ENCODE measurements at regions not wholly inside any gene's neighbourhood (a gene's known extent, or its start where the extent isn't known, plus 50 kb on each side); places are given as distances from the start of the nearest gene placed in this dataset.

DNA sequence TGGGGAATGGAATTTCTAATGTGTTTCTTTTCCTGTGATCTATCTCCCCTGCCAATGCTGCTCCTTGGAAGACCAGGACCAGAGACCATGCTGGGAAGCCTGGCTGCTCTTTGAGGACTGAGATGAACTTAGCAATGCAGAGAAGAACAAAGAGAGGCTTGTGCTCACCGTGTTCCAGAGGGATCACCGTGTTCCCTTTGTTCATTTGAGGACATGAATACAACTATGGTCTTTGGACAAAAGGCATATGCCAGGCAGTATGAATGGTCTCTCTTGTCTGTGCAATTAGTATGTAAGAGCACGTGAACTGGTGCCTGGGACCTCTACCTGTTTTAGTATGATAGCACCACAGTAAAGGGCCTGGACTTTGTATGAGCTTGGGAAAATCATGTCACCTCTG is 139.9 kb downstream of the TDRD15 start:
- TF ChIP-seq Cebpa-rat (IDR thresholded peaks at IDR 0.05): no peak
- Histone ChIP-seq H3K36me3 (no peaks in the 10 kb centered on the region), H3K4me1 (peaks cover 25% of the 10 kb centered on the region)

DNA sequence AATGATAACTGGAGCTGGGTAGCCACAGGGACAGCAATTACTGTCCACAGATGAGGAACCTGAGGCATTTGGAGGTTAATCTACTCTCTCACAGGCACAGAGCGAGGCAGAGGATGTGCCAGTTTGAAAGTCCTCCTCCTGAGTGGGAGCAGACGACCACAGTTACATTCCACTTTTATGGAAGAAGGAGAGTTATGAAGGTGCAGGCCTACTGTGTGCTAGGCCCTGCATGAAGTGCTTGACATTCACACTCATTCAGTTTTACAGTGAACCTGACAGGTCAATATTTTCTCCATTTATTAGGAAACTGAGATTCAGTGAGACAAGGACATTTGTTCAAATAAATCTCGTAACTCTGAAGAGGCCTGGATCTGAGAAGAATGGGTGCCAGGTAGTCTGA is 142.0 kb downstream of the TDRD15 start:
- H4K20me1 ChIP-seq: no peaks in the 10 kb centered on the region
- H3K27me3 ChIP-seq: no peaks in the 10 kb centered on the region
- H3K4me1 ChIP-seq: peaks cover 20% of the 10 kb centered on the region
- no peaks in the 10 kb centered on the region for H3K9me3 ChIP-seq
- no peak overlapping the region for H3K27ac ChIP-seq
- H3K36me3 ChIP-seq: no peaks in the 10 kb centered on the region
- H3K9ac ChIP-seq: no peak overlapping the region
- H3K4me2 ChIP-seq: no peak overlapping the region
- H3K4me3 ChIP-seq: no peak overlapping the region
- no peak for TF ChIP-seq Cebpa-rat (IDR thresholded peaks at IDR 0.05)

More for the DNA sequence above, 139.9 kb downstream of the TDRD15 start:
- Histone ChIP-seq H3K4me3 (no peak overlapping the region), H3K9ac (no peak overlapping the region), H4K20me1 (no peaks in the 10 kb centered on the region), H3K27ac (no peak overlapping the region), H3K4me2 (no peak overlapping the region), H3K9me3 (no peaks in the 10 kb centered on the region), H3K27me3 (no peaks in the 10 kb centered on the region)

DNA sequence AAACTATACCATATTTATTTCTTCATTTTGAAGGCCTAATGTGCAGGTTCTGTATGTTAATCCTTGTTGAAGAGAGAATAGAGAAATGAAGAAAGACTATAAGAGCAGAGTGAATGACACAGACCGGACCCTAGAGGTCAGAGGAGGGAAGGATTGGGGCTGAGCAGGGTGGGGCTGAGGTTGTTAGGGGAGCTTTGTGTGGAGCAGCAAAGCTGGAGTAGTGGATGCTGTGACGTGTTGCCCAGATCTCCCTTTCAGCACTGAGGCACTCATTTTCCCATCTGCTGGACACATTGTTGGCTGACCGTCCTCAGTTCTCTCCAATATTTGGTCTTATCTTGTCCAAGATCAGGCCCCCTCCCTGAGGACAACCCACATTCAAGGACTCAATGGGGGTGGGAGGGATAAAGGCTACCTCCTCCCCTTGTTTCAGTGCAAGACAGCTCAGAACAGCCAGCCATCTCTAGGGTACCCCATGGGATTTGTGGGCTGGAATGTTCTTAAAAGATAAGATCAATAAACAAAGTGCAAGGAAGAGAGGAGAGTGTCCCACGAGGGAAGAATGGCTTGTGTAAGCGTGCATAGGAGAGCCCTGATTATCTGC is 143.6 kb downstream of the TDRD15 start:
- H3K27ac ChIP-seq: no peak overlapping the region
- H3K9me3 ChIP-seq: no peaks in the 10 kb centered on the region
- no peaks in the 10 kb centered on the region for H3K27me3 ChIP-seq
- no peaks in the 10 kb centered on the region for H3K36me3 ChIP-seq
- no peak for TF ChIP-seq Cebpa-rat (IDR thresholded peaks at IDR 0.05)
- no peaks in the 10 kb centered on the region for H4K20me1 ChIP-seq
- peaks cover 20% of the 10 kb centered on the region for H3K4me1 ChIP-seq
- H3K4me3 ChIP-seq: no peak overlapping the region
- peak overlapping the region; percentile 66 for H3K4me2 ChIP-seq
- no peak overlapping the region for H3K9ac ChIP-seq

DNA sequence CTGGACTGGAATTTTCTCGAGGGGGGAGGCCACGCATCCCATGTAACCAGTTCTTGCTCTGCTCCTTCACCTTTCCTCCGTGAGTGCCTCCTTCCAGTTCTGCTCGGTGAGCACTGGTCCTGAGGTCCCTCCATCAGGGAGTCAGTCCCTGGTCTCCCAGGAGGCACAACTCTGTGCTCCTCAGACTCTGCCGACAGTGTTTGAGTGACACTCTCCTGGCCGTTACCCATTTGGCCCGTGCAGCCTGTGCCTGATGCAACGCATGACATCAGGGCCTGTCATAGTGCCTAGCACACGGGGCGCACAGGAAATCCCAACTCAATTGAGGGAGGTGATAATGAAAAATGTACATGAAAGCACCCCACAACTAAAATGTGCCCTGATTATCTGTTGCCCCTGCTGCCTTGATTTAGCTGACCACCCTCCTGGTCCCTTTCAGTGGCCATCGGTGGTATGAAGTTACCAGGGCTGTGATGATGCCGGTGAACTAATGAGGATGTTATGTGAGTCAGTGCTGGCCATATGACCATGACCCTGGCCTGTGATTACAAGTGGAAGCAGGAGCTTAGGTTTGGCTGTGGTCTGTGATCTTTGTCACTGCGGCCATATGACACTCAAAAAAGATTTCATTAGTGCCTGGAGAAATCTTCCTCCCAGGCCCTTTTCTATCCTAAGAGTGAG is 144.6 kb downstream of the TDRD15 start:
- no peaks in the 10 kb centered on the region for H3K27me3 ChIP-seq
- no peak for TF ChIP-seq Cebpa-rat (IDR thresholded peaks at IDR 0.05)
- no peaks in the 10 kb centered on the region for H4K20me1 ChIP-seq
- no peaks in the 10 kb centered on the region for H3K9me3 ChIP-seq
- no peak overlapping the region for H3K9ac ChIP-seq
- H3K4me1 ChIP-seq: peaks cover 20% of the 10 kb centered on the region
- H3K36me3 ChIP-seq: no peaks in the 10 kb centered on the region
- H3K4me2 ChIP-seq: peak overlapping the region; percentile 66
- H3K4me3 ChIP-seq: no peak overlapping the region
- no peak overlapping the region for H3K27ac ChIP-seq

DNA sequence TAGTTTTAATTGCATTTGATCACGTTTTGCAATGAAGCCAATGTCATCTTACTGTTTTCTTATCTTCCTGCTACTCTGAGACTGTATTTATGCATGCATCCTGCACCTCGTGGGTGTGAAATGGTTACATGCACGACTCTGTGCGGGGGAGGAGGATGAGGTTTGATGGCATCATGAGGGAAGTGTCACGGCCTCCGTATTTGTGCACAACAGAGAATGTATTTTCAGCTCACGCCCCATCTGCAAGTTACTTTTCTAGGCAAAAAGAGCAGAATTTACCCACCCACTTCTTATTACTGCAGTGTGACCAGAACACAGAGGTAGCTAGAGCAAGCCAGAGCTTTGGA is 145.1 kb downstream of the TDRD15 start:
- Histone ChIP-seq H3K4me1 (peaks cover 20% of the 10 kb centered on the region), H3K27ac (no peak overlapping the region), H3K9ac (no peak overlapping the region), H3K9me3 (no peaks in the 10 kb centered on the region), H3K4me3 (no peak overlapping the region), H3K36me3 (no peaks in the 10 kb centered on the region), H4K20me1 (no peaks in the 10 kb centered on the region), H3K27me3 (no peaks in the 10 kb centered on the region), H3K4me2 (0 out of 2 replicates have a peak overlapping the region, but pooled peaks have one; percentile 66)
- TF ChIP-seq Cebpa-rat (IDR thresholded peaks at IDR 0.05): no peak

DNA sequence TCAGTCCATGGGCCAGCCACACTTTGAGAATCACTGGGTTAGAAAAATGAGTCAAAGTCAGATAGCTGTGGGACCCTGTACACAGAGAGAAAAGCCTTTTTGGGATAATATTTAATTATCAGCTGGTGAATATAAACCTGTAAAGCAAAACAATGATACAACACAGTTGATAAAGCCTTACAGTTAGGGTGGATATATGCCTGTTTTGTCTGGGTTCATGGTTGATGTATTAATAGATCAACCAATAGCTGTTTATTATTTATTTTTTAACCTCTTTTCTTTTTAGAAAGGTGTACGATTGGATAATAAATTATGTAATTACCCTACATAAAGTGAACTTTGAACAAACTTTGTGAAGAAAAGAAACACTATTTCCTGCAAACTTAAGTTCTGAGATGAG is 145.6 kb downstream of the TDRD15 start:
- no peaks in the 10 kb centered on the region for H3K36me3 ChIP-seq
- no peak overlapping the region for H3K4me2 ChIP-seq
- no peak overlapping the region for H3K27ac ChIP-seq
- peaks cover 20% of the 10 kb centered on the region for H3K4me1 ChIP-seq
- H3K4me3 ChIP-seq: no peak overlapping the region
- H3K9me3 ChIP-seq: no peaks in the 10 kb centered on the region
- no peak for TF ChIP-seq Cebpa-rat (IDR thresholded peaks at IDR 0.05)
- H3K9ac ChIP-seq: no peak overlapping the region
- no peaks in the 10 kb centered on the region for H4K20me1 ChIP-seq
- no peaks in the 10 kb centered on the region for H3K27me3 ChIP-seq

DNA sequence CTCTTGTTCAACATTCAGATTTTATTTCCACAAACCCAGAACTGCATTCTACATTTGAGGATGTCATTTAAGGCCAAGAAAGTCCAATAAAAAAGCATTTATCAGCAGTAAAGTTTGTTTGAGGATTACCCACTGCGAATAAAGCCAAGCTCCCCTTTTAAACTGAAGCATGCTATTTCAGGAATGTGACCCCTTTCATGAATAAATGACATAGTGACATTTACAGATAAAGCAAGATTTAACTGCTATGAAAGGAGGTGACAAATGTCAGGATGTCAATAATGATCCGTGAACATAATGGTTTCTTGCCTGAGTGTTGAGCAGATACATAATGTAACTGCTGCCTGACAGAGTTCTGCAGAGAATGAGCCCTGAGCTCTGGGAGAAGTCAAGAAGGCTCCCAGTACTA is 146.3 kb downstream of the TDRD15 start:
- H3K9me3 ChIP-seq: no peaks in the 10 kb centered on the region
- no peak overlapping the region for H3K4me3 ChIP-seq
- no peaks in the 10 kb centered on the region for H4K20me1 ChIP-seq
- TF ChIP-seq Cebpa-rat (IDR thresholded peaks at IDR 0.05): no peak
- H3K36me3 ChIP-seq: no peaks in the 10 kb centered on the region
- H3K4me1 ChIP-seq: peaks cover 25% of the 10 kb centered on the region
- H3K27me3 ChIP-seq: no peaks in the 10 kb centered on the region
- no peak overlapping the region for H3K27ac ChIP-seq
- H3K4me2 ChIP-seq: no peak overlapping the region
- H3K9ac ChIP-seq: no peak overlapping the region

DNA sequence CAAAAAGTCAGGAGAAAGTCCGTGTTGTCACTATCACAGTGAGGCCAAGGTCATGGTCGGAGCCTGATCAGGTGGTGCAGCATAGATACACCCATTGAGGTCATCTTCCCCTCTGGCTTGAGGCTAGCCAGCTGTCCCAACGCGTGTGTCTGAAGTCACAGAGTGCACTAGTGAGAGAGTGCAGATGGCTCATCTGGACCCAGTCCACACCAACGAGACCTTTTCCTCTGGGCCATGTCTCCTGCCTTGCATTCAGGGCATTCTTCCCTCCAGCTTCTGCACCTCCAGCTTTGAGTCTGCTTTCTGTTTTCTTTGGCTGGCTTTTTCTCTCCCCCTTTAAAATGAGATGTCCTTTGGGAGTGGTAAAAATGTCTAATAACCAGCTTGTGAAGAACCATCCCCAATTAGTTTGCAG is 146.9 kb downstream of the TDRD15 start:
- Histone ChIP-seq H3K27me3 (no peaks in the 10 kb centered on the region), H3K4me1 (peaks cover 31% of the 10 kb centered on the region), H3K9ac (no peak overlapping the region), H3K27ac (no peak overlapping the region), H4K20me1 (no peaks in the 10 kb centered on the region), H3K36me3 (no peaks in the 10 kb centered on the region), H3K4me2 (no peak overlapping the region), H3K9me3 (no peaks in the 10 kb centered on the region), H3K4me3 (no peak overlapping the region)
- TF ChIP-seq Cebpa-rat (IDR thresholded peaks at IDR 0.05): no peak

DNA sequence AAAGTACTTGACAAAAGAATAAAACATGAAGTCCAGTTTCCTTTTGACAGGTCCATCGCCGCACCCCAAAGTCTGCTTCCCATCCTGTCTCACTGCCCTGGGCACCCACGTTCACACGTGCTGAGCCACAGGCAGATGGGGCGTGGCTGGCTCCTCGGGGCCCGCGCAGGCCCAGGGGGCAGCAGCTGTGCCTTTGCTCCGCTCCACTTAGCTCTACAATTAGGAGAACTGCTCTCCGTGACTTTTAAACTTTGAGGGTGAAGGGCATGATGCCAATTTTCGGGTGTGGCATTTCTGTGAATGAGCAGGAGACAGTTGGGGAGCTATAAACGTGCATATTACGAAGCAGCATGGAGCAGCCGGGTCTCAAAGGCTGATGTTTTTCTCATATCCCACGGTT is 152.4 kb downstream of the TDRD15 start:
- Histone ChIP-seq H4K20me1 (no peaks in the 10 kb centered on the region), H3K9me3 (no peaks in the 10 kb centered on the region), H3K4me3 (no peak overlapping the region), H3K36me3 (no peaks in the 10 kb centered on the region), H3K9ac (no peak overlapping the region), H3K27ac (no peak overlapping the region), H3K27me3 (no peaks in the 10 kb centered on the region), H3K4me2 (peak overlapping the region; percentile 83), H3K4me1 (peaks cover 34% of the 10 kb centered on the region)
- no peak for TF ChIP-seq Cebpa-rat (IDR thresholded peaks at IDR 0.05)

DNA sequence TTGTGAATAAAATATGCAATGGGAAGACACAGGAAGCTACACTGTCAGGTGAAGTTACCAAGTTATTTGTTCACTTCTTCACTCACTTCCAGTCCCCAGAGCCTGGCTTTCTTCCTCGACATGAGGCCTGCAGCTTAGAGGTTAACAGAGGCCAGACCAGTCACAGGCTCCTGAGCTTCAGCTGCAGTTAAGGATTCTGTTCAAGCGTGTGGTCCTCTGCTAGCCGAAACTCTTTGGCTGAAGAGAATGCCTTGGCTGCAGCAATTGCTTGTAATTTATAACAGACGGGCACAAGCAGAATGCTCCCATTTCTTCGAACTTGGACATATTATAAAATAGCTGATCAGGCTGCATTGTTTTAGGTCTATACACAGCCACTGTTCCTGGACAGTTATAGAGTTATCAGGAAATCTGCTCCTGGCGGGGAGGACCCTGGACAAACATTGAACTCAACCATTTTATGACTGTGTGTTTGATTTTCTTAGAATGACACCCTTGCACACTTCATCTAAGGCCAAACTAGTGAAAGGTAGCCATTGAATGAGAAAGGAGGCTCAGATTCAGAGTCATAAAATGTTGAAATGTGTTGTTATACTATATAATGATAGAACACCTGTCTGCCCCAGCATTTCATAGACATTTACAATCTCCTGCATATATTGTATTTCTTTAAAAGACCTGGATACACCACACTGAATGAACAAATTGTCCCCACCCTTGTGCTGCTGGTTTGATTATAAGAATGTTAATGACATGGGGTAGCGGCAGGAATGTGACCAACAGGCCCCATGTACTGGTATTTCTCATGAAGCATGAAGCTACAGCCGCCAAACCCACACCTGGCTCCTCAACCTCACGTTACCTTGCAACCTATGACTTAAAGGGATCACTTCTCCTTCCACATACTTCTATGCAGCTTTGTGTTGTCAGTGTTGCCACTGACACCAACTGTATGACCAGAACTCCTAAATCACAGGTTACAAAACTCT is 153.6 kb downstream of the TDRD15 start:
- H3K36me3 ChIP-seq: no peaks in the 10 kb centered on the region
- no peaks in the 10 kb centered on the region for H4K20me1 ChIP-seq
- no peaks in the 10 kb centered on the region for H3K27me3 ChIP-seq
- peaks cover 36% of the 10 kb centered on the region for H3K4me1 ChIP-seq
- H3K27ac ChIP-seq: no peak overlapping the region
- TF ChIP-seq Cebpa-rat (IDR thresholded peaks at IDR 0.05): no peak
- no peaks in the 10 kb centered on the region for H3K9me3 ChIP-seq
- H3K9ac ChIP-seq: no peak overlapping the region
- no peak overlapping the region for H3K4me3 ChIP-seq
- H3K4me2 ChIP-seq: peak overlapping the region; percentile 83

Measured in BLaER1 (cell line).